ENCODE measurements at regions not wholly inside any gene's neighbourhood (a gene's known extent, or its start where the extent isn't known, plus 50 kb on each side); places are given as distances from the start of the nearest gene placed in this dataset.
"Not testable (repeated sequence)": the region's sequence is repeated elsewhere in the genome, so short reads cannot be mapped to it uniquely, and the experiment has no call there.

- not testable (repeated sequence) for TF ChIP-seq CTCF, EP300, POLR2A (IDR thresholded peaks at IDR 0.05)
Observed at GRCh38 chr5:67779893-67780623, 435.5 kb upstream of the PIK3R1 start.

Measured in tibial nerve (tissue), 4 donors.